ENCODE measurements at regions not wholly inside any gene's neighbourhood (a gene's known extent, or its start where the extent isn't known, plus 50 kb on each side); places are given as distances from the start of the nearest gene placed in this dataset.

DNA sequence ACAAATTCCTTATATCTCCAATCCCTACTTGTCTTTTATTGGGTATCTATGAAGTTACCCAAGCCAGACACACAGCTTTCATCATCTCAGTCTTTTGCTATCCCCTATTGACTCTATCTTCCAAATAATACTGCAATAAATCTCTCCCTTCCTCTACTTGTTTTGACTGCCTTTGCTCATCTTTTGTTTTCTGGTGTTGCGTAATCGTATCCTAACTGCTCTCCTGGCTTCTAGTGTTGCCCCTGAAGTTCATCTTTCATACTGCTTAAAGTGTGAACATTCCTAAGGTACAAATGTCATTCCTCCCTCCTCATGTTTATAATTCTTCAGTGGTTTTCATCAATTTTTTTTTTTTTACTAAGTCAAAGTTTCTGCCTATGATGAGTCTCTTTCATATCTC is 491.3 kb upstream of the DCC start:
- no peak for DNase-seq

DNA sequence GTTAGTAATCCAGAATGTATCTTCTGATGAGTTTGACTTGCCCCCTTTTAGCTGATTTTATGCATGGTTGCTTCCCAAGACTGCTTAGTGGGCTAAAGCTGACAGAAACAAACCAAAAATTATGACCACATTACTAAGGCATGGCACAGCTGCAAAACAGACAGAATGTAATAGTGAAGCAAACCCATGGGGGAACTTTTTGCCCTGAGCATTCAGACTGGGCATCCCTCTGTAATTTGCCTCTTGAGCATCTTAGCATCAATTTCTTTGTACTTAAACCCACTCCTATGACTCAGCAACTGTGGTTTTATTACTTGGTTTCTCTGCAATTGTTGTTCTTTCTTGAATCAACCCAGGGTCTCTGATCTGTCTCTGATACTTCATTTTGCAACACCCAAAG is 487.3 kb upstream of the DCC start:
- DNase-seq: peak; percentile 16

DNA sequence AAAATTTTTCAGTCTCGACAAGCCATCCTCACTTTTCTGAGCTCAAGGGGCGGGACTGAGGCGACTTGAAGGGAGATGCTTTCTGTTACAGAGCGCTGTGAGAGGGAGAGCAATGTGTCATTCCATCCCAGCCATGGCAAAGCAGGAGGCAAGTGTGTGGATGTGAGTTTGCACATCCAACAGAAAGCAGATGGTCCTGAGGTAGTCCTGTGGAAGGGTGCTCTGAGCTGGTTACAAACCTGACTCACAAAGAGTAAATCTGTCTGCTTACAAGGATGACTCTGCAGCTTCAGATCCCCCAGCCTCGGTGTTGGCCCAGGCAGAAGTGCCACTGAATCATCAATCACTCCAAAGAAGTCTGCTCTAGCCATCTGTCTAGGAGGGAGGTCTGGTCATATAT is 482.0 kb upstream of the DCC start:
- no peak for DNase-seq

DNA sequence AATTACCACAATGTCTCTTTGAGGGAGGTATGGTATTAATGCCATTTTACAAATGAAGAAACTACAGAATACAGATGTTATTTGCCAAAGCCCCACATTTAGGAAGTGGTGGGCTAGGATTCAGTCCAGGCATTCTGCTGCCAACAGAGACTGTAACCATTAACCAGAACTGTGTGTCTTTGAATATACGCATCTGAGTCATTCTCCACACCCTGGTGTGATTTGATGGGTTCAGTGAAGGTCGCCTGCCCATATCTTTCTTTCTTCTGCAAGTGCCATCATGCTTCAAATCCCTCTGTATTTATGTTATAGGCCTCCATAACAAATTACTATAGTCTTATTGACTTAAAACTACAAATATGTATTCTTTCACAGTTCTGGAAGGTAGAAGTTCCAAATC is 479.0 kb upstream of the DCC start:
- no peak for DNase-seq

DNA sequence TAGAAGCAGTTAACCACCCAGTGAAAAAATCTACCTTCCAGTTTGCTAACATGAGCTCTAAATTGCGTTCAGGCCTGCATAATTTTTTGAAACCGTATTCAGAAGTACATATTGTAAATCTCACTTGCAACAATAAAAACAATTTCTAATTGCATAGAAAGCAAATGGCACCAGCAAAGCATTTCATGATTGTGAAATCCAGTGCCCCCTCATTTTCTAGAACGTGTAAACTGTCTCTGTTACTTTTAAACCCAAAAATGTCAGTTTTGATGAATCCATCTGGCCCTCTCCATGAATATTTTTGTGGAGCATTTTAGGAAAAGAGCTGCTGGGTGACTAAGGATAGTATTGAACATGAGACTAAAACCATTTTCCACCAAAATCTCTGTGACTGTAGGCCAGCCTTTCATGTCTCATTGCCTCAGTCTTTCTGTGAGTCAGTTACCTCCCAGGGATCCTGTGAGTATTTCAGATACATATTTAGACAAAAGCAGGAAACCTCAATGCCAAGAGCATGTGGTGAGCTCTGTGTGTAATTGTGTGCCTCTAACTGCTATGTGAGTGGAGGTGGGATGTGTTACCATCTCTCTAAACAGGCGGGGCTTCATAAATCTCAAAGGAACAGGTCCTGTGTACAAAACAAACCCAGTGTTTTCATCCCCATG is 477.8 kb upstream of the DCC start:
- no peak for DNase-seq

DNA sequence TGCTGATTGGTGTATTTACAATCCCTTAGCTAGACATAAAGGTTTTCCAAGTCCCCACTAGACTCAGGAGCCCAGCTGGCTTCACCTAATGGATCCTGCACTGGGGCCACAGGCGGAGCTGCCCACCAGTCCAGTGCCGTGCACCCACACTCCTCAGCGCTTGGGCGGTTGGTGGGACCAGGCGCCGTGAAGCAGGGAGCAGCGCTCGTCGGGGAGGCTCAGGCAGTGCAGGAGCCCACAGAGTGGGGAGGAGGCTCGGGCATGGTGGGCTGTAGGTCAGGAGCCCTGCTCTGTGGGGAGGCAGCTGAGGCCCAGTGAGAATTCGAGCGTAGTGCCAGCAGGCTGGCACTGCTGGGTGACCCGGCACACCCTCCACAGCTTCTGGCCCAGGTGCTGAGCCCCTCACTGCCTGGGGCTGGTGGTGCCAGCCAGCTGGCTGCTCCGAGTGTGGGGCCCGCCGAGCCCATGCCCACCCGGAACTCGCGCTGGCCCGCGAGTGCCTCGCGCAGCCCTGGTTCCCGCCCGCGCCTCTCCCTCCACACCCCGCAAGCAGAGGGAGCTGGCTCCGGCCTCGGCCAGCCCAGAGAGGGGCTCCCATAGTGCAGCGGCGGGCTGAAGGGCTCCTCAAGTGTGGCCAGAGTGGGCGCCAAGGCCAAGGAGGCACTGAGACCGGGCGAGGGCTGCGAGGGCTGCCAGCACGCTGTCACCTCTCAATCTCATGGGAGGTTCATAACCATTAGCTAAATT is 475.6 kb upstream of the DCC start:
- DNase-seq: no peak

DNA sequence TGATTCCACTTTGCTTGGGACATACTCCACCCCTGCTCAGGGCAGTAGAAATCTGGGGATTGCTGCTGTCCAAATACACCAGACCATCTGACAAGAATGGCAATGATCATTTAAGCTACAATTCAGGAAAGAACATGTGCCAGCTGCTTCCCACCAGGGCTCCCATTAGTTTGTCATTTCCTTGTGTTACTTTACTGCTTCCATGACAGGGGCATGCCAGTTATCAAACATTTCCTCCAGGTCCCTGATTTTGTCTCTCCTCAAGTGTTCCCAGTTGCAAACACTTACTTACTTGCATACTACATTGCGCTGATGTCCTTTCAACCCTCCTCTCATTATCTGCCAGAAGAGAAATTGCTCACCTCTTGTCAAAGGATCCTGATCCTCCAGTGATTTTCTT is 474.5 kb upstream of the DCC start:
- DNase-seq: no peak

DNA sequence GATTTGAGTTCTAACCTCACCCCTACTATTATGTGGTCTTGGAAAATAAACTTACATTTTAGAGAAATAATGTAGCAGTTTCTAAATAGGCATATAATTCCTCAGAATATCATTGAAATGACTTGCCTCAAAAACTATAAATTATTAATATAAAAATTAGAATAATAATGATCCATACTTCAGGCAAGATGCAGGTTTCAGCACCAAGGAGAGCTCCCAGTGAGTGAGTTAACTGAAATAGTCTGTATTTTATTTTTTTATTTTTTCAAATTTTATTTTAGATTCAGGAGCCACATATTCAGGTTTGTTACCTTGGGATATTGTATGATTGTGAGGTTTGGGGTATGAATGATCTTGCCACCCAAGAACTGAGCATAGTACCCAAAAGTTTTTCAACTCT is 472.2 kb upstream of the DCC start:
- peak; percentile 37 for DNase-seq

DNA sequence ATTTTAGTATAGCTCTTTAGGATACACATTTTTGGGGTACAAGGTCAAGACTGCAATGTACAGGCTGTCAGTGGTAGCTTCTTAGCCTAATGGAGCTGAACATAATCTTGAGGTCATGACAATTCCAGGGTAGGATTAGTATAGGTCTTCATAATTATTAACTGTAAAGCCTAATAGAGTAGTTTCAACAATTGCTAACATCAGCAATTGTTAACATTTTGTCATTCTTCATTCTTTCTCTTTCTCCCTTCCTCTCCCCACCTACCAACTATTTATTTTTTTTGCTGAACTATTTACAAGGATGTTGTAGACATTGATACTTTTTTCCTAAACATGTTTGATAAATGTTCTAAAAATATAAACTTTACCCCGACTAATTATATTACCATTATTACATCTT is 461.3 kb upstream of the DCC start:
- DNase-seq: no peak

DNA sequence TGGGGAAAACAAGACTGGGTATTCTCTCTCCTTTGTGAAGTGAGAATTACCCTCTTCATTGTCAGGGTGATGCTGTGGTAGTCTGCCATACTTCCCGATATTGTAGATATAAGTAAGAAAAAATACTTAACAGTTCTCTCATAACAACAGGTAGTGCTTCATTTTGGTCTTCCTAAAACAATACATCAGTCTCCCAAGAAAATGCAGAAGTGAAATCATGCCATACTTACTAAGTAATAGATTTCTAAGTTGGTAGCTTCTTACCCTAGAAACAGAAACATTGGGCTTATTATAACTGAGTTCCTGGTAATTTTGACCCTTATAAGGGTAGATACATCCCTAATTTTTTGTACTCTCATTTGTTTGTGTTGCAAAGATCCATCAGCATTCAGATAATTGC is 460.7 kb upstream of the DCC start:
- DNase-seq: no peak

DNA sequence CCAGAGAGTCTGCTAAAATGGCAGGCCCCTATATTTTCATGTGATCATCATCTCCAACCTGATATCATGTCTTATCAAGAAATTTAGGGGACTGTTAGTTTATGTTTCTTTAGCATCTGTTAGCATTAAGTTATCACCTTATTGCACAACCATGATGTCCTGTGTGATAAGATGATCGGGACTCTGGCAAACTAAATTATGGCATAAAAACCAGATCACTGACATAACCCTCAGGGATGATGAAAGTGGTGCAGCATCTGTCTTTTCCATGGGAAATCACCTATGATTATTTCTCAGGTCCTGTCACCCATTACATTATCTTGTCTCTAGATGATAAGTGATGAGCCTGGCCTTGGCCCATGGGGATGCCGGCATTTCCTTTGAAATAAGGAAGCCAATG is 458.6 kb upstream of the DCC start:
- DNase-seq: no peak

DNA sequence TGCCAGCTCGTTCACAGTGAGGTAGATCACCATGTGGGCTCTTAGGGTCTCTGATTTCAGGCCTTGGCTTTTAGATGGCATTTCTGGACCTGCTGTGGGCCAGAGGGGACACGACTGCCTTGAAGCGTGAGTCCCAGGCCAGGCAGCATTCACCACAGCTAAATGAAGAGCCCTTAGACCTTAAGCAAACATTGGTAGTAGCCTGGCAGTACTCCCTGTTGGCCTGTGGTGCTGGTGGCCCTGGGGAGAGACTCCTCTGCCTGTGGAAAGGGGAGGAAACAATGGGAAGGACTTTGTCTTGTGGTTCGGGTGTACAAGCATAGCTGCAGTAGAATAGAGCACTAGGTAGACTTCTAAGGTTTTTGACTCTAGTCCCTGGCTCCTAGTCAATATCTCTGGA is 456.0 kb upstream of the DCC start:
- DNase-seq: no peak

DNA sequence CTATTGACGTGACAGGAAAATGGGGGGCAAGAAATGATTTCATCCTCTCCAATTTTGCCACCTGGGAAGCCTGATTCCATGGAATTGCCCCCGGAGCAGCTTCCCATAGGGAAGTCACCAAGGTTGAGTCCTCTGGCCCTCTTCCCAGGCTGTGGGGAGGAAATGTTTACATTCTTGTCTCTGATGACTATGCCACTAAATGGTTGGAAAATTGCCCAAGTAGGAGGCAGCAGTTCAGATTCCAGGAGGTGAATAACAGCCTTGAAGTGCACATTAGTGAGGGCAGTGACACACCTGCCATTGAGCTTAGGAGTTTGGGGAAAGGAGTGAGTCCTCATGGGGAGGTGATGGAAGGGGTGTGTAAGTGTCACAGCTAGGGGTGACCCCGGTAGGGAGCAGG is 449.2 kb upstream of the DCC start:
- peak; percentile 21 for DNase-seq

DNA sequence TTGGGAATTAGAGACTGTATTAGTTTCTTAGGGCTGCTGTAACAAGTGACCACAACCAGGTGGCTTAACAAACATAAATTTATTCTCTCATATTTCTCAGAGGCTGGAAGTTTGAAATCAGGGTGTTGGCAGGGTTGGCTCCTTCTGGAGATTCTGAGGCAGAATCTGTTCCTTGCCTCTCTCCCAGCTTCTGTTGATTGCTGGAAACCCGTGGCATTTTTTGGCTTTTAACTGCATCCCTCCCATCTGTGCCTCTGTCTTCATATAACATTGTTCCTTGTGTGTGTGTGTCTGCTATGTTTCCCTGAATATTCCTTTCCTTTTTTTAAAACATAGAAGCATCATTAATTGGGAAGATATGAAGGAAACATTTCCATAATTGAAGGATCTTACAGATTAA is 448.1 kb upstream of the DCC start:
- no peak for DNase-seq

DNA sequence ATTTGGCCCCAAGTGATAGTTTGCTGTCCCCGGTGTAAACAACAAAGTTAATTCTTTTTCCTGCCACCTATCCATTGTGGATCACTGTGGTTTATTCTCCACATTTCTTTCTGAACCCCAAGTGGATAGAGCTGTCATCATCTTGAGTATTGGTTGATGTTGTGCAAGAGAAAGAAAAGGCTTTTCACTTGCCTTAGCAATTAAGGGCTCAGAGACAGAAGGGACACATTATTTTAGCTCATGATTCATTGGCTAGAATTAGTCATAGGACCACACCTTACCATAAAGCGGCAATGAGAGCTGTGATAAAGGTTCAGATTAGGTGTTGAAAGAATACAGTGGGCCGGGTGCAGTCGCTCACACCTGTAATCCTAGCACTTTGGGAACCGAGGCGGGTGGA is 442.1 kb upstream of the DCC start:
- DNase-seq: no peak

DNA sequence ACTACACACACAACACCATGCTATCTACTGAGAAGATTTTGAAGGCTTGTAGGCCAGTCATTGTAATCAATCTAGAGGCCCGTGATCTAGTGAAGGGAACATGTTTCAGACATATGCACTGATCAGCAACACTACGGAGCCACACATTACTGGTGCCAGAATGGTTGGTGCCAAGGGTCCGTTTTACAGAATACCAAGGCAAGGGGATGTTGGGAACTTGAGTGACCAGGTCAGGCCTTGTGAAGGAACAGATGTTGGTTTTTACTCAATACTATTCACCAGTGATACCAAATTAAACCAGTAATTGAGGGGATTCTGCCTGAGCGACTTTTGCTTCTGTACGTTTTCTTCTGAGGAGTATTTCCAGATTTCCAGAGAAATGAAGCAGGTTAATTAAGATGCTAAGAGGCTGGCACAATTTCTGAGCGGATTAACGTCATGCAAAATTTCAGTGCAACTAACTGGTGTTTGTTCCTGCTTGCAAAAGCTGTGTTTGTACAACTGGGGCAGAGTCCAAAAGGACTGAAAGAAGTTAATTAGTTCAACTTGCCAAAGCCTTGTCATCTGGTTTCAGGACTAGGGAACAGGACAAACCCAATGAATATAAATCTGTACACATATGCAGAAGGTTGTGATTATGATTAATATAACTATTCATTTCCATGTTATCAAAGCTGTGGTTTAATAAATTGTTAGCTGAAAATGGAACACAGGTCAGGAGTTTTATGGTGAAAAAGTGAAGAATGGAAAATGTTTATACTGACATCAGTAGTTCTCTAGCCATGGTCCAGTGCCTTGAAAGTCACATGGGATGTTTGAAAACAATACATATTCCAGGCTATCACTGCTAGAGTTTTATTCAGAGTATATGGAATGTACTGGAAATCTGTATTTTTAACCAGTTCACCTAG is 432.1 kb upstream of the DCC start:
- DNase-seq: no peak

DNA sequence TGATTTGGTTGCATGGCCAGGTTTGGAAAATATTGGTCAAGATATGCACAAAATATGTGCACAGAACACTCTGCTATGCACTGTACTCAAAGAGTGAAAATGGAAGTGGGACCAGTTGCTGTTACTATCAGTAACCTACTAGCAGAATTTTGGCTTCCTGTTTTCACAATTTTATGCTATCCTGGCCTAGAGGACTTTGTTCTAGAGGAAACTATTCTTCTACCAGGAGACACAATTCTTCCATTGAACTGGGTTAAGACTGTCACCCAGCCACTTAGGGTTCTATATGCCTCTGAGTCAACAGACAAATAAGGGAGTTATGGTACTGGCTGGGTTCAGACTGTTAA is 431.4 kb upstream of the DCC start:
- no peak for DNase-seq

DNA sequence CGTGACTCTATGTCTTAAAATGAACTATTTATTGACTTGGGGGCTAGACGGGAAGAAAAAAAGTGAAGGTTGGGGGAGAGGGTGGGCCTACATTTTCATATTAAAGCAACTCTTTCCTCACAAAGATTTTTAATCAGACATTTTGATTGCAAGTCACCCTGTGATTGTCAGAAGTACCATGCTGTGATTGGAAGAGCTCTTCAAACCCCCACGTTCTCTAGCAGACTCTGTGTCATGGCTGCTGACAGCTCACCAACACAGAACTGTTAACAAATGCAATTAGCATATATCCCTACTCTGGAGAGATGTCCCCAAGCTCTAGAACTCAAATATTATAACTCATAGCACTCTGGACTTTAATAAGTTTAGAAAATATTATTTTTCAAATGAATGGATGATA is 428.4 kb upstream of the DCC start:
- no peak for DNase-seq

DNA sequence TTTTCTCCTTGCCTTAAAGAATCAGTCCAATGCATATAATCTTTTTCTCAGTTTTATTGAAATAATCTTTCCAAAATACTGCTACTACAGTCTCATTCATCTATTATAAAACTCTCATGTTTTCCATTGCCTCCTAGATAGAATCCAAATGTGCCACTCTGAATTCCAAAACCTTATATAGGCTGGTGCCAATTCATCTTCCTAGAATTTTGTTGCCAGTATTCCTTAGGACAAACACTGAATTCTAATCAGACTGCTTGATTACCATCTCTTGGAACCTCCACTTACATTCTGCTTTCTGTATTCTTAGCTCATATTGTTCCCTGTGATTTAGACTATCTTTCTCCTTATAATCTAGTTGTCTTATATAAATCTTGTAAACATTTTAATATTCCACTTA is 427.6 kb upstream of the DCC start:
- no peak for DNase-seq

DNA sequence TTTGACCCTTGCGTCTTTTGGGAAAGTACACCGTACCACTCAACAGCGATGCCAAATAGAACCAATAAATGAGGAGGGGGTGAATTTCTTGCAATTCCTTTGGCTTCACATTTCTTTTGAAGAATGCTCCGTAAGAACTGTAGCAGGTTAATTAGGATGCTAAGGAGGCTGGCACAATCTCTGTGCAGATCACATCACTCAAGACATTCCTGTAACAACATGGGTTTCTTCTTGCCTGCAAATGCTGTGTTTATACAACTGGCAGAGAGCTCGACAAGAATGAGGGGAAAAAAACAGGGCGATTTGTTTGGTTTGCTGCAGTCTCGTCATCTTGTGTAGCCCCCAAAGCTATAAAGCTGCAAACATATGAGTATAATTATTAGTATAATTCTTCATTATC is 424.8 kb upstream of the DCC start:
- DNase-seq: no peak

DNA sequence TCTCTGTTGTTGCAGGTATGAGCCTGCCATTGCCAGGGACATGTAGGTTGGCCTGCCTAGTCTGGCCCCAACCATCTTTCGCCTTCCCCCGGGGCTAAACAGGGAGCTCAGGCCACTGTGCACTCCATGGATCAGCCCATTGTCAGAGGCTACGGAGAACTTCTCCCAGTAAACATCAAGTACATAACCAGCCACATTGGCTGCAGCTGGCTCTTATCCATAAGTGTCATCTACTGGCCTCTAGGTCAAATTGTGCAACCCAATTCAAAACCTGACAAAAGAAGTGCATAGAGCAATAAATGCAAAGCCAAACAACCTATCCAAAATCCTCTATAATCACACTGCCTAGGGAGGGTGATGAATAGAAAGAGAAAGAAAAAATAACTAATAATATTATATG is 418.1 kb upstream of the DCC start:
- no peak for DNase-seq

DNA sequence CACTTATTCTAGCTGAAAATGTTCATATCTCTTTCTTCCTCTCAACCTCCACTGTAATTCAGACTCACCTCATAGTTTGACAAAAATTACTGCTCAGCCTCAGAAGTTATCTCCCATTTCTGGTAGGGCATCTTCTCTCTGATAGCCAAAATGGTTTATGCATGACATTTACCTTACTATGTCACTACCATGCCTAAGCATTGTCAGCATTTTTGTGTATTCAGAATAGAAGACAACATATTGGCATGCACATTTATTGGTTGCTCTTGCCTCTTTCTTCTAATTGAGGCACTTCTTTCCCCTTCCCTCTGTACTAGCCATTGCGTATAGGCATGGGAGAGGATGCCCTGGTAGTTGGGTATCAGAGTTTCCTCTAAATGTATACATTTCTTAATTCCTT is 406.1 kb upstream of the DCC start:
- no peak for DNase-seq

DNA sequence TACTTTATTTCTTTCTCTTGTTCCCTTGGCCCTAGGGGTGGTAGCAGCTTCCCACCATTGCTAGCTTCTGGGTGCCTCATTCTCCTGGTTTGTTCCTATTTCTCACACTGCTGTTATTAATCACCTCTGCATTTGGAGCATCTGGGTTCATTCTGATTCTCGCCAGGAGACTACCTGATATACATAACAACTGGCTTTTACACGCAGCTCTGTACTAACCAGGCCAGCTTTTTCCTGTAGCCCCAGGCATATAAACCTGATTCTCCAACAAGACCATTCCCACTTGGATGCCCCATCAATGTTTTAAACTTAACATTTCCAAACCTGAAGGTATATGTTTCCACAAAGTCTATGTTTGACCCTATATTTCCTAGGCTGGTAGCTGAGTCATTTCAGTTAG is 403.9 kb upstream of the DCC start:
- no peak for DNase-seq

Measured in renal pelvis (tissue), 1 donor.